ENCODE measurements at regions not wholly inside any gene's neighbourhood (a gene's known extent, or its start where the extent isn't known, plus 50 kb on each side); places are given as distances from the start of the nearest gene placed in this dataset.
"Not testable (repeated sequence)": the region's sequence is repeated elsewhere in the genome, so short reads cannot be mapped to it uniquely, and the experiment has no call there.

DNA sequence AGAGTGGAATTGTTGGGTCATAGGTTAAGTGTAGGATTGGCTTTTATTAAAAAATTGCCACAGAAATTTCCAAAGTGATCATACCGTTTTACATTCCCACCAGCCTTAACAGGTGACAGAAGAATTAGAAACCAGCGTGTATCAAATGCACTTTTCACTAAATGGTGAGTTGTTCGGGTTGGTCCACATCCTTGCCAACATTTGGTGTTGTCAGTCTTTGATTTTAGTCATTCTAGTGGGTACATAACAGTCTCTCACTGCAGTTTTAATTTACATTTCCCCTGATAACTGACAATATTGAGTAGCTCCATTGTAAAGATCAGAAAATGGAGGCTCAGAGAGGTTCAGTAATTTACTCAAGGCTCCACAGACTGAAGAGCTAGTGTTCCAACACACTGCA is 237.8 kb upstream of the LHX5 start:
- H3K9me3 Mint-ChIP-seq (ENCODE audit: low read depth) = peaks cover 4% of the 10 kb centered on the region
- H3K27me3 Mint-ChIP-seq = peaks cover 47% of the 10 kb centered on the region
- no peak overlapping the region for H3K27ac Mint-ChIP-seq
- TF ChIP-seq, protein P1, sequence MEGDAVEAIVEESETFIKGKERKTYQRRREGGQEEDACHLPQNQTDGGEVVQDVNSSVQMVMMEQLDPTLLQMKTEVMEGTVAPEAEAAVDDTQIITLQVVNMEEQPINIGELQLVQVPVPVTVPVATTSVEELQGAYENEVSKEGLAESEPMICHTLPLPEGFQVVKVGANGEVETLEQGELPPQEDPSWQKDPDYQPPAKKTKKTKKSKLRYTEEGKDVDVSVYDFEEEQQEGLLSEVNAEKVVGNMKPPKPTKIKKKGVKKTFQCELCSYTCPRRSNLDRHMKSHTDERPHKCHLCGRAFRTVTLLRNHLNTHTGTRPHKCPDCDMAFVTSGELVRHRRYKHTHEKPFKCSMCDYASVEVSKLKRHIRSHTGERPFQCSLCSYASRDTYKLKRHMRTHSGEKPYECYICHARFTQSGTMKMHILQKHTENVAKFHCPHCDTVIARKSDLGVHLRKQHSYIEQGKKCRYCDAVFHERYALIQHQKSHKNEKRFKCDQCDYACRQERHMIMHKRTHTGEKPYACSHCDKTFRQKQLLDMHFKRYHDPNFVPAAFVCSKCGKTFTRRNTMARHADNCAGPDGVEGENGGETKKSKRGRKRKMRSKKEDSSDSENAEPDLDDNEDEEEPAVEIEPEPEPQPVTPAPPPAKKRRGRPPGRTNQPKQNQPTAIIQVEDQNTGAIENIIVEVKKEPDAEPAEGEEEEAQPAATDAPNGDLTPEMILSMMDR (IDR thresholded peaks at IDR 0.05; ENCODE audit: unreplicated experiment) = no peak
- H3K4me3 Mint-ChIP-seq (ENCODE audit: low read depth) = no peak overlapping the region
- peaks cover 15% of the 10 kb centered on the region for H3K4me1 Mint-ChIP-seq (ENCODE audit: low read depth)
- no peak for DNase-seq (ENCODE audit: low spot score, unreplicated experiment)
- H3K36me3 Mint-ChIP-seq (ENCODE audit: insufficient read depth) = no peaks in the 10 kb centered on the region

DNA sequence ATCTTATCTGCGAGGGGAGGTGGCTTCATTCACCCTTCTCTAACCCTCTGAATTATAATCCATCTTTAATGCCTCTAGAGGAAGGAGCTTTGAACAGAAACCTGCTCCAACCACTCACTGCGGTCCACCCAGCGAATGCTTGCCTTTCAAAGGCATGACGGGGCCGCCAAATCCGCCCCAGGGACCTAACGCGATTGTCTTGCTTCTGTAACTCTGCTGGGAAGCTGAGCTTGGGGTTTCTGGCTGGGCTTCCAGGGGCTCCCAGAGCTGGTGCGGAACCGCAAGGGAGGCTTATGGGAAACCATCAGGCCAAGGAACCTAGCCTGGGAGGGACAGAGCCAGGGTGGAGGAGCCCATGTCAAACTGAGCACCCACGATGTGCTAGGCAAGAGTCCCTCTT is 231.2 kb upstream of the LHX5 start:
- TF ChIP-seq, protein P1 (IDR thresholded peaks at IDR 0.05; ENCODE audit: unreplicated experiment) = no peak
- H3K4me3 Mint-ChIP-seq (ENCODE audit: low read depth) = no peak overlapping the region
- peaks cover 5% of the 10 kb centered on the region for H3K4me1 Mint-ChIP-seq (ENCODE audit: low read depth)
- H3K27ac Mint-ChIP-seq = no peak overlapping the region
- no peaks in the 10 kb centered on the region for H3K9me3 Mint-ChIP-seq (ENCODE audit: low read depth)
- no peaks in the 10 kb centered on the region for H3K36me3 Mint-ChIP-seq (ENCODE audit: insufficient read depth)
- no peak for DNase-seq (ENCODE audit: low spot score, unreplicated experiment)
- peaks cover 55% of the 10 kb centered on the region for H3K27me3 Mint-ChIP-seq

DNA sequence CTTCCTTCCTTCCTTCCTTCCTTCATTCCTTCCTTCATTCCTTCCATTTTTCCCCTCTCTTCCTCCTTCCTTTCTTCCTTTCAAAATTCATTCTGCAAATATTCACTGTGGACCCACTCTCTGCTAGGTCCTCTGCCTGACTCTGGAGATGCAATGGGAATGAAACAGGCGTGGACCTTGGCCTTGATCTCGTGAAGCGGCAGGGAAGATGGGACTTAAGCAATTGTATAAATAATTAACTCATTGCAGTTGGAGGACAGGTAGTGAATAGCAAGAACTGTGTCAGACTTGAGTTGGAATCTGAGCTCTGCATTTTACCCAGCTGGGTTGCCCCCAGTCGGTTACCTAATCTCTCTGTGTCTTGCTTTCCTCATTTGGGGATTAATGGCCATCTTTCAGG is 230.6 kb upstream of the LHX5 start:
- Mint-ChIP-seq H3K4me1 (ENCODE audit: low read depth) (peaks cover 5% of the 10 kb centered on the region), H3K4me3 (ENCODE audit: low read depth) (no peak overlapping the region), H3K27me3 (peaks cover 55% of the 10 kb centered on the region), H3K36me3 (ENCODE audit: insufficient read depth) (no peaks in the 10 kb centered on the region), H3K27ac (no peak overlapping the region), H3K9me3 (ENCODE audit: low read depth) (no peaks in the 10 kb centered on the region)
- DNase-seq (ENCODE audit: low spot score, unreplicated experiment) = no peak
- TF ChIP-seq, protein P1 (IDR thresholded peaks at IDR 0.05; ENCODE audit: unreplicated experiment) = no peak

DNA sequence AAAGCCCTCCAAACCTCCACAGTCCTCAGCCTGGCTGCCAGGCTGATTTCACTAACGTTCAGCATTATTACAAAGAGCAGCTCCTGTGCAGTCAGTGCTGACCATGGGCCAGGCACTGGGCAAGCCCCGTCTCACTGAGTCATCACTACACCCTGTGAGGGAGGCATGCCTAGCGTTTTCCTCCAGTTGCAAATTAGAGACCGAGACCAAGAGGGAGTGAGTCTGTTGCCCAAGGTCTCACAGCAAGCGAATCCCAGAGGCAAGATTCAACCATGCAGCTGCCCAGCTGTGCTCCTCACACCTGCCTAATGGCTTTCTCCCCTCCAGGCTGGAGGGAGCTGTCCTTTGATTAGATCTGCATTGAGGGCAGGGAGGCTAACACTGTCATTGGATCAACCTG is 229.3 kb upstream of the LHX5 start:
- Mint-ChIP-seq H3K9me3 (ENCODE audit: low read depth) (no peaks in the 10 kb centered on the region), H3K4me1 (ENCODE audit: low read depth) (peaks cover 5% of the 10 kb centered on the region), H3K27ac (no peak overlapping the region), H3K4me3 (ENCODE audit: low read depth) (no peak overlapping the region), H3K27me3 (peaks cover 57% of the 10 kb centered on the region), H3K36me3 (ENCODE audit: insufficient read depth) (no peaks in the 10 kb centered on the region)
- TF ChIP-seq, protein P1 (IDR thresholded peaks at IDR 0.05; ENCODE audit: unreplicated experiment) = no peak
- no peak for DNase-seq (ENCODE audit: low spot score, unreplicated experiment)

DNA sequence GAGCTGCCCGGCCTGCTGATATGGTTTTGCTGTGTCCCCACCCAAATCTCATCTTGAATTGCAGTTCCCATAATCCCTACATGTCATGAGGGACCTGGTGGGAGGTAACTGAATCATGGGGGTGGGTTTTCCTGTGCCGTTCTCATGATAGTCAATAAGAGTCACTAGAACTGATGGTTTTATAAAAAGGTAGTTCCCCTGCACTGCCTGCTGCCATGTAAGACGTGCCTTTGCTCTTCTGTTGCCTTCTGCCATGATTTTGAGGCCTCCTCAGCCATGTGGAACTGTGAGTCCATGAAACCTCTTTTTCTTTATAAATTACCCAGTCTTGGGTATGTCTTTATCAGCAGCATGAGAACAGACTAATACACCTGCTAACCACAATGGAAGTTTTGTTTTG is 228.3 kb upstream of the LHX5 start:
- not testable (repeated sequence) for H3K4me3 Mint-ChIP-seq (ENCODE audit: low read depth); H3K9me3 Mint-ChIP-seq (ENCODE audit: low read depth); H3K4me1 Mint-ChIP-seq (ENCODE audit: low read depth); DNase-seq (ENCODE audit: low spot score, unreplicated experiment); H3K36me3 Mint-ChIP-seq (ENCODE audit: insufficient read depth); H3K27ac Mint-ChIP-seq
- H3K27me3 Mint-ChIP-seq = peaks cover 59% of the 10 kb centered on the region

DNA sequence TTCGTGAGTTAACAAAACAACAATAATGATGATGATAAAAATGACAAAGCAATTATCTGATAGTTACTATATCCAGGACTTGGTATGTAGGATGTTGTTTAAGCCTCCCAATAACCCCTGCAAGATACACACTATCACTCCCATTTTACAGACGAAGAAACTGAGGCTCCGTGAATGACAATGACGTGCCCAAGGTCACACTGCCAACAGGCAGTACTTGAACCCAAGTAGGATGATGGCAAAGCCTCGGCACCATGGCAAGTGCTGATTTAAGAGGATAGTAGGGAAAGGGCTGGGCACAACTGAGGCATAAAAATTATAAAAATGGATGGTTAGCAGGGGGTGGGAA is 226.8 kb upstream of the LHX5 start:
- peaks cover 65% of the 10 kb centered on the region for H3K27me3 Mint-ChIP-seq
- H3K36me3 Mint-ChIP-seq (ENCODE audit: insufficient read depth) = no peaks in the 10 kb centered on the region
- peaks cover 5% of the 10 kb centered on the region for H3K4me1 Mint-ChIP-seq (ENCODE audit: low read depth)
- TF ChIP-seq, protein P1 (IDR thresholded peaks at IDR 0.05; ENCODE audit: unreplicated experiment) = no peak
- H3K4me3 Mint-ChIP-seq (ENCODE audit: low read depth) = no peak overlapping the region
- H3K27ac Mint-ChIP-seq = no peak overlapping the region
- no peaks in the 10 kb centered on the region for H3K9me3 Mint-ChIP-seq (ENCODE audit: low read depth)
- DNase-seq (ENCODE audit: low spot score, unreplicated experiment) = no peak
